H9 (cell line): ENCODE measurements at regions not wholly inside any gene's neighbourhood (a gene's known extent, or its start where the extent isn't known, plus 50 kb on each side); places are given as distances from the start of the nearest gene placed in this dataset.

Experiments used
- DNase-seq: peaks from one replicate; pipeline ENCODE4 v3.0.0-alpha.2; 2017
- H2AFZ ChIP-seq: one replicate; pipeline ENCODE4 v1.6.1; 2013; ENCODE audit warnings: mild to moderate bottlenecking, low read length, control low read depth, moderate library complexity
- H2AK5ac ChIP-seq: 2 replicates; pipeline ENCODE4 v1.6.1; 2013; ENCODE audit warnings: low read length, control low read depth, mixed read lengths; ENCODE audit not compliant: insufficient read length
- H2BK120ac ChIP-seq: one replicate; pipeline ENCODE4 v1.6.1; 2013; ENCODE audit warnings: low read depth, mild to moderate bottlenecking, low read length, control low read depth, inconsistent platforms; ENCODE audit not compliant: poor library complexity, severe bottlenecking
- H2BK12ac ChIP-seq: 2 replicates; pipeline ENCODE4 v1.6.1; 2013; ENCODE audit warnings: low read length, control low read depth, mixed read lengths, low read depth; ENCODE audit not compliant: insufficient read length
- H2BK15ac ChIP-seq: 2 replicates; pipeline ENCODE4 v1.6.1; 2013; ENCODE audit warnings: low read depth, low read length, control low read depth
- H2BK20ac ChIP-seq: one replicate; pipeline ENCODE4 v1.6.1; 2013; ENCODE audit warnings: low read depth, mild to moderate bottlenecking, low read length, control low read depth, inconsistent platforms; ENCODE audit not compliant: poor library complexity, severe bottlenecking
- H2BK5ac ChIP-seq: 2 replicates; pipeline ENCODE4 v1.6.1; 2013; ENCODE audit warnings: low read length, control low read depth, mixed read lengths; ENCODE audit not compliant: insufficient read length
- H3K14ac ChIP-seq: 2 replicates; pipeline ENCODE4 v1.6.1; 2013; ENCODE audit warnings: low read length, control low read depth; ENCODE audit not compliant: insufficient read depth
- H3K18ac ChIP-seq: 2 replicates; pipeline ENCODE4 v1.6.1; 2013; ENCODE audit warnings: low read depth, mild to moderate bottlenecking, mixed read lengths, low read length, control low read depth; ENCODE audit not compliant: insufficient read length
- H3K23ac ChIP-seq: 2 replicates; pipeline ENCODE4 v1.6.1; 2013; ENCODE audit warnings: low read length, control low read depth, mixed read lengths, low read depth; ENCODE audit not compliant: insufficient read length
- H3K23me2 ChIP-seq: 2 replicates; pipeline ENCODE4 v1.6.1; 2013; ENCODE audit warnings: low read depth, mild to moderate bottlenecking, mixed read lengths, low read length, control low read depth; ENCODE audit not compliant: insufficient read length, poor library complexity, severe bottlenecking
- H3K27ac ChIP-seq: 2 replicates; pipeline ENCODE4 v1.5.1; 2013; ENCODE audit warnings: low read length, control low read depth, mixed read lengths, low read depth; ENCODE audit not compliant: insufficient read length
- H3K27me3 ChIP-seq: 2 replicates; pipeline ENCODE4 v1.6.1; 2013; ENCODE audit warnings: low read length, control low read depth, inconsistent platforms; ENCODE audit not compliant: insufficient read depth
- H3K4ac ChIP-seq: 2 replicates; pipeline ENCODE4 v1.6.1; 2013; ENCODE audit warnings: low read depth, mild to moderate bottlenecking, control low read depth, inconsistent platforms, low read length, moderate library complexity
- H3K4me1 ChIP-seq: 2 replicates; pipeline ENCODE4 v1.6.1; 2013; ENCODE audit warnings: low read length, control low read depth, inconsistent platforms; ENCODE audit not compliant: insufficient read depth
- H3K4me2 ChIP-seq: 2 replicates; pipeline ENCODE4 v1.6.1; 2013; ENCODE audit warnings: low read length, control low read depth, mixed read lengths; ENCODE audit not compliant: insufficient read length, insufficient read depth
- H3K56ac ChIP-seq: 2 replicates; pipeline ENCODE4 v1.6.1; 2013; ENCODE audit warnings: low read depth, mild to moderate bottlenecking, mixed read lengths, low read length, control low read depth; ENCODE audit not compliant: insufficient read length
- H3K79me1 ChIP-seq: 2 replicates; pipeline ENCODE4 v1.6.1; 2013; ENCODE audit warnings: low read depth, mild to moderate bottlenecking, moderate library complexity, low read length, control low read depth, inconsistent platforms; ENCODE audit not compliant: insufficient read depth, poor library complexity, severe bottlenecking
- H3K79me2 ChIP-seq: 2 replicates; pipeline ENCODE4 v1.6.1; 2013; ENCODE audit warnings: low read length, control low read depth, inconsistent platforms; ENCODE audit not compliant: insufficient read depth
- H3K9ac ChIP-seq: 2 replicates; pipeline ENCODE4 v1.6.1; 2013; ENCODE audit warnings: low read length, control low read depth, mixed read lengths; ENCODE audit not compliant: insufficient read length; ENCODE audit errors: extremely low read depth
- H3K9me3 ChIP-seq: one replicate; pipeline ENCODE4 v1.6.1; 2013; ENCODE audit warnings: low read depth, low read length, inconsistent platforms; ENCODE audit not compliant: control insufficient read depth
- H3T11ph ChIP-seq: one replicate; pipeline ENCODE4 v1.6.1; 2013; ENCODE audit warnings: mild to moderate bottlenecking, low read length, control low read depth, inconsistent platforms
- H4K20me1 ChIP-seq: one replicate; pipeline ENCODE4 v1.6.1; 2013; ENCODE audit not compliant: control insufficient read depth, insufficient read length, insufficient read depth
- H4K5ac ChIP-seq: 2 replicates; pipeline ENCODE4 v1.6.1; 2013; ENCODE audit warnings: low read depth, mild to moderate bottlenecking, mixed read lengths, low read length, control low read depth; ENCODE audit not compliant: insufficient read length
- H4K8ac ChIP-seq: replicated peaks from 2 replicates; pipeline ENCODE4 v1.6.1; 2013; ENCODE audit warnings: low read length, control low read depth, mixed read lengths, low read depth; ENCODE audit not compliant: insufficient read length
- H4K91ac ChIP-seq: 2 replicates; pipeline ENCODE4 v1.6.1; 2013; ENCODE audit warnings: low read depth, mild to moderate bottlenecking, moderate library complexity, mixed read lengths, low read length, control low read depth; ENCODE audit not compliant: insufficient read length
- H3K27ac Mint-ChIP-seq, 3 experiments: 2 replicates in 2 of 3; 3 replicates in 1 of 3; pipeline ENCODE4 v1.8.0; 2020 to 2021; ENCODE audit warnings: mixed read lengths in 3 of 3, mild to moderate bottlenecking in 1 of 3, moderate library complexity in 1 of 3
- H3K27me3 Mint-ChIP-seq: 2 replicates; pipeline ENCODE4 v1.8.0; 2021; ENCODE audit warnings: low read depth, mild to moderate bottlenecking, moderate library complexity, mixed read lengths
- H3K36me3 Mint-ChIP-seq, 3 experiments: 2 replicates in 2 of 3; 3 replicates in 1 of 3; pipeline ENCODE4 v1.8.0; 2020 to 2021; ENCODE audit warnings: low read depth in 3 of 3, mixed read lengths in 3 of 3; ENCODE audit not compliant: insufficient read depth in 1 of 3
- H3K4me1 Mint-ChIP-seq, 2 experiments: 2 replicates each; pipeline ENCODE4 v1.8.0; 2020; ENCODE audit warnings: mixed read lengths in 2 of 2
- H3K4me3 Mint-ChIP-seq, 2 experiments: 2 replicates in 1 of 2; 3 replicates in 1 of 2; pipeline ENCODE4 v1.8.0; 2020 to 2021; ENCODE audit warnings: mild to moderate bottlenecking in 2 of 2, mixed read lengths in 2 of 2, moderate library complexity in 1 of 2
- H3K9me3 Mint-ChIP-seq, 2 experiments: 2 replicates in 1 of 2; 3 replicates in 1 of 2; pipeline ENCODE4 v1.8.0; 2020; ENCODE audit warnings: mild to moderate bottlenecking in 2 of 2, mixed read lengths in 2 of 2, moderate library complexity in 1 of 2
- WGBS: extraction: QIAGEN DNeasy Blood & Tissue Kit; methylation state at CpG from one replicate; pipeline ENCODE4 v1.1.7; 2013; ENCODE audit warnings: missing lambda C conversion rate, low lambda C conversion rate, mixed read lengths; ENCODE audit not compliant: insufficient read length; ENCODE audit errors: extremely low coverage; 5-methylcytosine and 5-hydroxymethylcytosine counted together
- TF ChIP-seq, protein P1 (sequence below): fragments of 200-600 bp; sonication (generic); conservative IDR thresholded peaks from 3 replicates; pipeline ENCODE4 v1.8.0; 2021; ENCODE audit warnings: antibody characterized with exemption, mild to moderate bottlenecking

DNA sequence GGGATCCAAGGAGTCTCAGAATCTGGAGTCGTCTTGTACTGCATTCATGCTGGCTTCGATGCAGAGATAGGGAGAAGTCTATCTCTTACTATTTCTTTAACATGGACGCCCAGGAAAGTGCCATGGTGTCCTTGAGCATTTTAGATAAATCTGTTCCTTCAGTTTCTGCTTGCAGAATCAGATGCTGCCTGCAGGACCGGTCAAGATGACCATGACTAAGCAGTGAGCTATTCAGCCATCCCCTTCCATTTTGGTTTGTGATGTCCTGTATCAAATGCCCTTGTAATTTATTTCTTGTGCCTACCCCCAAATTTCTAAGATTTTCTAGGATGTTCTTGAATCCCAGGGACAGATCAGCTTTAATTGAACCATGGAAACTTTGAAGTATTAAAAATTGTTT is 139.4 kb upstream of the TP63 start:
- H3K4ac ChIP-seq: no peak overlapping the region
- no peak overlapping the region for H2BK12ac ChIP-seq
- no CpG with 5 or more reads among the region's 4 CpGs for WGBS
- H2BK120ac ChIP-seq: no peak overlapping the region
- H3K79me2 ChIP-seq: no peaks in the 10 kb centered on the region
- TF ChIP-seq, protein P1, sequence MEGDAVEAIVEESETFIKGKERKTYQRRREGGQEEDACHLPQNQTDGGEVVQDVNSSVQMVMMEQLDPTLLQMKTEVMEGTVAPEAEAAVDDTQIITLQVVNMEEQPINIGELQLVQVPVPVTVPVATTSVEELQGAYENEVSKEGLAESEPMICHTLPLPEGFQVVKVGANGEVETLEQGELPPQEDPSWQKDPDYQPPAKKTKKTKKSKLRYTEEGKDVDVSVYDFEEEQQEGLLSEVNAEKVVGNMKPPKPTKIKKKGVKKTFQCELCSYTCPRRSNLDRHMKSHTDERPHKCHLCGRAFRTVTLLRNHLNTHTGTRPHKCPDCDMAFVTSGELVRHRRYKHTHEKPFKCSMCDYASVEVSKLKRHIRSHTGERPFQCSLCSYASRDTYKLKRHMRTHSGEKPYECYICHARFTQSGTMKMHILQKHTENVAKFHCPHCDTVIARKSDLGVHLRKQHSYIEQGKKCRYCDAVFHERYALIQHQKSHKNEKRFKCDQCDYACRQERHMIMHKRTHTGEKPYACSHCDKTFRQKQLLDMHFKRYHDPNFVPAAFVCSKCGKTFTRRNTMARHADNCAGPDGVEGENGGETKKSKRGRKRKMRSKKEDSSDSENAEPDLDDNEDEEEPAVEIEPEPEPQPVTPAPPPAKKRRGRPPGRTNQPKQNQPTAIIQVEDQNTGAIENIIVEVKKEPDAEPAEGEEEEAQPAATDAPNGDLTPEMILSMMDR: no peak
- H4K91ac ChIP-seq: no peak overlapping the region
- no peak overlapping the region for H3K18ac ChIP-seq
- H2BK15ac ChIP-seq: no peak overlapping the region
- H3K27me3 Mint-ChIP-seq: no peaks in the 10 kb centered on the region
- no peaks in the 10 kb centered on the region for H3K4me1 ChIP-seq
- H3K56ac ChIP-seq: no peak overlapping the region
- no peaks in the 10 kb centered on the region for H4K20me1 ChIP-seq
- H3K36me3 Mint-ChIP-seq: no peaks in the 10 kb centered on the region
- no peak overlapping the region for H3K9ac ChIP-seq
- no peaks in the 10 kb centered on the region for H3K79me1 ChIP-seq
- H3K27ac Mint-ChIP-seq: peak overlapping the region in 1 of 3 experiments; percentile 20; a peak in 1 of 7 replicates
- H3K9me3 Mint-ChIP-seq: no peaks in the 10 kb centered on the region
- no peak overlapping the region for H3T11ph ChIP-seq
- H3K4me1 Mint-ChIP-seq: peaks cover 3 to 4% of the 10 kb centered on the region in 2 experiments; a peak in 3 of 4 replicates
- no peak overlapping the region for H4K5ac ChIP-seq
- H3K27me3 ChIP-seq: no peaks in the 10 kb centered on the region
- H3K23ac ChIP-seq: no peak overlapping the region
- H2BK20ac ChIP-seq: no peak overlapping the region
- no peak overlapping the region for H2AK5ac ChIP-seq
- no peak overlapping the region for H2AFZ ChIP-seq
- DNase-seq: no peak
- no peak overlapping the region for H3K4me3 Mint-ChIP-seq
- H4K8ac ChIP-seq: no peak overlapping the region
- no peak overlapping the region for H3K4me2 ChIP-seq
- H2BK5ac ChIP-seq: no peak overlapping the region
- H3K27ac ChIP-seq: no peak overlapping the region
- no peak overlapping the region for H3K14ac ChIP-seq
- H3K23me2 ChIP-seq: no peaks in the 10 kb centered on the region
- H3K9me3 ChIP-seq: no peaks in the 10 kb centered on the region
